ENCODE measurements at regions not wholly inside any gene's neighbourhood (a gene's known extent, or its start where the extent isn't known, plus 50 kb on each side); places are given as distances from the start of the nearest gene placed in this dataset.

GRCh38 chr11:15714641-15715399, 600.1 kb downstream of the INSC start:
- Mint-ChIP-seq H3K27me3 (peaks cover 0 to 14% (median 0%) of the 10 kb centered on the region in 5 donors), H3K9me3 (no peaks in the 10 kb centered on the region), H3K27ac (no peak overlapping the region), H3K4me3 (no peak overlapping the region), H3K36me3 (no peaks in the 10 kb centered on the region), H3K4me1 (no peaks in the 10 kb centered on the region)
- ATAC-seq: no peak
- DNase-seq: no peak
- POLR2A ChIA-PET: no interaction called here

GRCh38 chr11:15716550-15716949, 601.8 kb downstream of the INSC start:
- DNase-seq (no peak), ATAC-seq (no peak)

GRCh38 chr11:15720460-15720859, 605.7 kb downstream of the INSC start:
- DNase-seq (no peak), ATAC-seq (no peak)
- no peaks in the 10 kb centered on the region for H3K4me1 Mint-ChIP-seq
- H3K27ac Mint-ChIP-seq: no peak overlapping the region
- peaks cover 2 to 32% (median 4%) of the 10 kb centered on the region in 5 donors for H3K27me3 Mint-ChIP-seq
- no peak overlapping the region for H3K4me3 Mint-ChIP-seq
- POLR2A ChIA-PET: no interaction called here
- peaks cover 0 to 16% (median 2%) of the 10 kb centered on the region in 9 donors for H3K9me3 Mint-ChIP-seq
- no peaks in the 10 kb centered on the region for H3K36me3 Mint-ChIP-seq

More at GRCh38 chr11:15716550-15716949, 601.8 kb downstream of the INSC start:
- POLR2A ChIA-PET: no interaction called here
- Mint-ChIP-seq H3K27me3 (peaks cover 0 to 23% (median 3%) of the 10 kb centered on the region in 5 donors), H3K4me1 (no peaks in the 10 kb centered on the region), H3K4me3 (no peak overlapping the region), H3K36me3 (no peaks in the 10 kb centered on the region), H3K27ac (no peak overlapping the region), H3K9me3 (peaks cover 0 to 10% (median 0%) of the 10 kb centered on the region in 9 donors)

DNA sequence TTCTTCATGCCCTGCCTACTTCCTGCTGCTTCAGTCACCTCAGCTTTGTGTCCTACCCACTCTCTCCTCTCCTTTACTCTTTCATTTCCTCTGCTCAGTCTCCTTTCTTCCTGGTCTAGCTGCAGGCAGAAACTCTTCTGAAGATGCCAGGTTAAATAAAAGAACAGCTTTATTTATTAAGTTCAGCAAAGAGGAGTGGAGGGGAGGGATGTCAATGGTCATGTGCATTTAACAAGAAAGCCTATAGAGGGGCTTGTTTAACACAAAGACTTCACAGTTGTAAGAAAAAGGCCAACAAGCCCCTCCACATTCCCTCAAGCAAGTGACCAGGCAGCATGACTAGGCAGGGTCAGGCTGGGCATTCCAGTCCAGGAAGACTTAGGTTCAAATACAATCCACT, 609.2 kb downstream of the INSC start:
- ATAC-seq (no peak), DNase-seq (no peak)
- POLR2A ChIA-PET: no interaction called here
- no peaks in the 10 kb centered on the region for H3K36me3 Mint-ChIP-seq
- H3K4me1 Mint-ChIP-seq: no peaks in the 10 kb centered on the region
- H3K4me3 Mint-ChIP-seq: no peak overlapping the region
- H3K27me3 Mint-ChIP-seq: peaks cover 3 to 27% (median 6%) of the 10 kb centered on the region in 5 donors
- no peak overlapping the region for H3K27ac Mint-ChIP-seq
- peaks cover 0 to 16% (median 2%) of the 10 kb centered on the region in 9 donors for H3K9me3 Mint-ChIP-seq

DNA sequence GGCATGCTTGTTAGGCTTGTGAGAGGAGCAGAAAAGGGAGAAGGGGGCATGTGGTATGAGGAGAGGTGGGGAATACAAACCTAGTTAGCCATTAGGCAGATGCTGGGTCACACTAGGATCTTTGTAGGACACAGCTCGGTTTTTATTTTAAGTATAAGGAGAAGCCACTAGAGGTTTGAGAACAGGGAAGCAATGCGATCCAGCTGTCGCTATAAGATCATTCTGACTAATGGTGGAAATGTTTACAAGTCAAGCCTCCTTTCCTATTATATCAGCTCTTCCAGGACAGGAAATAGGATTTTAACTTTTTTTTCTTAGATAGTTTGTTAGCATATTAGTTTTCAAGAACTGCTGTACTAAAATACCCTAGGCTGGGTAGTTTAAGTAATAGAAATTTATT, 609.9 kb downstream of the INSC start:
- ATAC-seq (no peak), DNase-seq (no peak)
- POLR2A ChIA-PET: no interaction called here
- no peaks in the 10 kb centered on the region for H3K4me1 Mint-ChIP-seq
- no peaks in the 10 kb centered on the region for H3K36me3 Mint-ChIP-seq
- H3K4me3 Mint-ChIP-seq: no peak overlapping the region
- no peak overlapping the region for H3K27ac Mint-ChIP-seq
- H3K27me3 Mint-ChIP-seq: peaks cover 3 to 28% (median 6%) of the 10 kb centered on the region in 5 donors
- peaks cover 0 to 16% (median 2%) of the 10 kb centered on the region in 9 donors for H3K9me3 Mint-ChIP-seq

GRCh38 chr11:15725246-15725645, 610.5 kb downstream of the INSC start:
- H3K9me3 Mint-ChIP-seq: peaks cover 0 to 16% (median 2%) of the 10 kb centered on the region in 9 donors
- POLR2A ChIA-PET: no interaction called here
- H3K27me3 Mint-ChIP-seq: peaks cover 3 to 29% (median 12%) of the 10 kb centered on the region in 5 donors
- H3K27ac Mint-ChIP-seq: no peak overlapping the region
- ATAC-seq (no peak), DNase-seq (no peak)
- no peak overlapping the region for H3K4me3 Mint-ChIP-seq
- no peaks in the 10 kb centered on the region for H3K4me1 Mint-ChIP-seq
- H3K36me3 Mint-ChIP-seq: no peaks in the 10 kb centered on the region

DNA sequence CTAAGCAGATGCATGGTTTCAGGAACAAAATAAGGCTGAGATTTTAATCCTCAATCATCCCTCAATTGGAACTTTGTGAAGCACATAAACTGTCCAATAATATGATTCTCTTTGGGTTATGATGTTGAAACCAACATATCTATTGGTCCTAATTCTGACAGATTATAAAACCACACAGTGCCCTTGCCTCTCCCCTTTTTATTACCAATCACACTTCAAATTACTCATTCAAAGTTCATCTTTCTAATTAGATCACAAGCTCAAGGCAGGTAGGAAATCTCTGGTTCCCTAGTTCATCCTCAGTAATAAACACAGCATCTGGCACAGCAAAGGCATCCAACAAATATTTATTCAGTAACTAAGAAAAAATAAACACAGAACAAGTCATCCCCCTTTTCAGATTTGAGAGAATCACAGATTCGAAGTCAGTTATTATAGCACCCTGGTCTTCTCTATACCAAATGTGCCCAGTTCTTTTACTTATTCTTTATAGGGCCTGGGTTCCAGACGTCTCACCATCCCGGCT, 611.6 kb downstream of the INSC start:
- POLR2A ChIA-PET: no interaction called here
- H3K4me1 Mint-ChIP-seq: no peaks in the 10 kb centered on the region
- ATAC-seq: no peak
- H3K36me3 Mint-ChIP-seq: no peaks in the 10 kb centered on the region
- no peak overlapping the region for H3K4me3 Mint-ChIP-seq
- H3K27ac Mint-ChIP-seq: no peak overlapping the region
- DNase-seq: no peak
- H3K9me3 Mint-ChIP-seq: peaks cover 0 to 9% (median 0%) of the 10 kb centered on the region in 9 donors
- peaks cover 3 to 26% (median 8%) of the 10 kb centered on the region in 5 donors for H3K27me3 Mint-ChIP-seq

- ATAC-seq (no peak), DNase-seq (no peak)
- H3K27ac Mint-ChIP-seq: no peak overlapping the region
- peaks cover 2 to 23% (median 8%) of the 10 kb centered on the region in 5 donors for H3K27me3 Mint-ChIP-seq
- no peak overlapping the region for H3K4me3 Mint-ChIP-seq
- POLR2A ChIA-PET: no interaction called here
- H3K9me3 Mint-ChIP-seq: peaks cover 0 to 4% (median 0%) of the 10 kb centered on the region in 9 donors
- no peaks in the 10 kb centered on the region for H3K4me1 Mint-ChIP-seq
- H3K36me3 Mint-ChIP-seq: no peaks in the 10 kb centered on the region
Observed at GRCh38 chr11:15726893-15727519, 612.3 kb downstream of the INSC start.

DNA sequence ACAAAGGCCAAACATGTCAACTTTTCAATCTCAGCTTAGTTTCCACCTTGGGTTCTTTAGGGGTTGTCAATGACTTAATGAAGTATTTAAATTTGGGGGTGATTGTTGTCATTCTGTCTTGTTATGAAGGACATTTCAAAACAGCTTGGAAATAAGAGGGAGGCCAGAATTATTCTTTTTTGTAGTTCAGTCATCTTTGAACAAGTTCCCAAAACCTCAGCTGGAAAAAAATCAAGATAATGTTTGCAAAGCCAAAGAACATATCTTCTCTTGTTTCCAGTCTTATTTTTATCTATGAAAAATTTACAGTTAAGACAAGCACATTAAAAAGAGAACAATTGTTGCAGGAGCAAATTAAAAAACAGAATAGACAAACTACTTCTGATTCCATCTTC, 612.8 kb downstream of the INSC start:
- POLR2A ChIA-PET: no interaction called here
- ATAC-seq (no peak), DNase-seq (no peak)
- Mint-ChIP-seq H3K27me3 (peaks cover 2 to 22% (median 8%) of the 10 kb centered on the region in 5 donors), H3K27ac (no peak overlapping the region), H3K9me3 (peaks cover 0 to 3% (median 0%) of the 10 kb centered on the region in 9 donors), H3K4me3 (no peak overlapping the region), H3K4me1 (no peaks in the 10 kb centered on the region), H3K36me3 (no peaks in the 10 kb centered on the region)

DNA sequence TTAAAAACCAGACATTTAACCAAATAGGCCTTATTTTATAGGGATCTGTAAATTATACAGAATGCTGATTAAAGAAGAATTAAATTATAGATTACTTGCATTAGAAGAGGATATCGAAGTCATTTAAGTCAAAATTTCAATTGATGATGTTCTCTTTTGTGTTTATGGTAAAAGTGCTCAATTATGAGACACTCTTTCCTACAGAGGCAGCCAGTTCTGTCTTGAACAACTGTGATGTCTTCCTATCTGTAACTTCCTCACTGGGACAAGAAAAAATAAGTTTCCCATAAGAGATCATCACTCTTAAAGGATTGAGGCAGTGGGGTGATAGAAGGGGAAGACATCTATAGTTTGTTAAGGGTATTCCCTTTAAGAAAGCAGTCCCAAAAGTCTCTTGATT, 613.5 kb downstream of the INSC start:
- H3K4me1 Mint-ChIP-seq: no peaks in the 10 kb centered on the region

DNA sequence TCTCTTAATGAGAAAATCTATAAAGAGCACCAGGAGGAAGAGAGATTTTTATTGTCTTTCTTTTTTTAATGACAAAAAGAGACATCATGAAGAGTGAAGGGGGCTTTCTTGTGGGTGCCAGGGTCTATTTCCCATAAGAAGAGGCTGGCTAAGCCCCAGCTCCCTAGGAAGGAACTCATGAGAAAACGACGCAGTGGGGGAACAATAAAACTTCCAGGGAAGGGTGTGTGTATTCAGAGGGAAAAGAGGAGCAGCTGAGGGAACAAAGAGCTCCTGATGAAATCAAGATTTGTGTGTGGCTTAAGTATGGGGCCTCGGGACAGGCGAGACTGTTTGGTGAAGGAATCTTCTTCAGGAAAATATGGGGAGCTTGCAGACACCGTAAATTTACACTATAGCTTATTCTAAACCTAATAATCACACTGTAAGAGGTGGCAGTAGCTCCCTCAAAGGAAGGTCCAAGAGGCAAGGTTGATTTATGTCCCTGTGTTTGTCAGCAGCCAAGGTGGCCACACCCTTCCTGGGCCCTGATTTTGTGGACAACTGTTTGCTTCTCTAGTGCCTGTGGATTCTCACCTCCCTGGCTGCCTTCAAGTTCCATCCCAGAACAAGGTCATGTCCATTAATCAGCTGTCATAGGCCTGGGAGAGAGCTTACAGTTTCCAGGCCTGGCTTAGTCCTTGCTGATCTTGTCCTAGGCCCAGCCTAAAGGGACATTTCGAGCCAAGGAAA, 615.7 kb downstream of the INSC start:
- DNase-seq: no peak
- H3K4me1 Mint-ChIP-seq: no peaks in the 10 kb centered on the region
- H3K27ac Mint-ChIP-seq: no peak overlapping the region
- H3K4me3 Mint-ChIP-seq: peak overlapping the region in 1 of 10 donors; percentile 4
- ATAC-seq: no peak
- H3K36me3 Mint-ChIP-seq: no peaks in the 10 kb centered on the region
- H3K27me3 Mint-ChIP-seq: peaks cover 2 to 24% (median 11%) of the 10 kb centered on the region in 5 donors
- POLR2A ChIA-PET: no interaction called here
- peaks cover 0 to 11% (median 0%) of the 10 kb centered on the region in 9 donors for H3K9me3 Mint-ChIP-seq

More for the DNA sequence above, 613.5 kb downstream of the INSC start:
- POLR2A ChIA-PET: no interaction called here
- Mint-ChIP-seq H3K27me3 (peaks cover 2 to 22% (median 8%) of the 10 kb centered on the region in 5 donors), H3K4me3 (no peak overlapping the region), H3K36me3 (no peaks in the 10 kb centered on the region), H3K9me3 (peaks cover 0 to 3% (median 0%) of the 10 kb centered on the region in 9 donors), H3K27ac (no peak overlapping the region)
- ATAC-seq (no peak), DNase-seq (no peak)

GRCh38 chr11:15730995-15731385, 616.3 kb downstream of the INSC start:
- peak overlapping the region in 1 of 10 donors; percentile 5 for H3K27ac Mint-ChIP-seq
- POLR2A ChIA-PET: no interaction called here
- ATAC-seq (no peak), DNase-seq (no peak)
- peaks cover 0 to 11% (median 0%) of the 10 kb centered on the region in 9 donors for H3K9me3 Mint-ChIP-seq
- H3K4me3 Mint-ChIP-seq: peak overlapping the region in 1 of 10 donors; percentile 4
- H3K36me3 Mint-ChIP-seq: no peaks in the 10 kb centered on the region
- peaks cover 2 to 21% (median 11%) of the 10 kb centered on the region in 5 donors for H3K27me3 Mint-ChIP-seq
- H3K4me1 Mint-ChIP-seq: no peaks in the 10 kb centered on the region

GRCh38 chr11:15735706-15736105, 620.6 kb downstream of the SOX6 start:
- DNase-seq (no peak), ATAC-seq (no peak)
- peaks cover 3 to 23% (median 5%) of the 10 kb centered on the region in 5 donors for H3K27me3 Mint-ChIP-seq
- peaks cover 0 to 1% (median 0%) of the 10 kb centered on the region in 4 donors for H3K4me1 Mint-ChIP-seq
- no peak overlapping the region for H3K4me3 Mint-ChIP-seq
- peaks cover 0 to 11% (median 0%) of the 10 kb centered on the region in 9 donors for H3K9me3 Mint-ChIP-seq
- H3K36me3 Mint-ChIP-seq: no peaks in the 10 kb centered on the region
- POLR2A ChIA-PET: no interaction called here
- H3K27ac Mint-ChIP-seq: no peak overlapping the region

All from naive thymus-derived CD8-positive, alpha-beta T cell (primary cell).